Panc1 (cell line): ENCODE measurements at regions not wholly inside any gene's neighbourhood (a gene's known extent, or its start where the extent isn't known, plus 50 kb on each side); places are given as distances from the start of the nearest gene placed in this dataset.

ENCODE experiments used
- POLR2AphosphoS5 ChIP-seq: IDR thresholded peaks from 2 replicates; pipeline ENCODE4 v1.6.1; 2012; ENCODE audit warnings: mild to moderate bottlenecking, low read depth, low read length, moderate library complexity
- SIN3A ChIP-seq: IDR thresholded peaks from 2 replicates; pipeline ENCODE4 v1.6.1; 2012; ENCODE audit warnings: low read depth, mild to moderate bottlenecking, low read length, moderate library complexity, borderline replicate concordance; ENCODE audit not compliant: insufficient read depth
- TF ChIP-seq, protein P1 (sequence below): fragments of 450-650 bp; IDR thresholded peaks from 2 replicates; pipeline ENCODE4 v1.5.1; 2017; ENCODE audit warnings: mild to moderate bottlenecking
- TF ChIP-seq, protein P2 (sequence below), 2 experiments: IDR thresholded peaks; 2 replicates each; pipeline ENCODE4 v1.6.1; 2011 to 2012; ENCODE audit warnings: low read depth in 2 of 2, control low read depth in 1 of 2, low read length in 1 of 2, mild to moderate bottlenecking in 1 of 2, moderate library complexity in 1 of 2; ENCODE audit not compliant: insufficient read depth in 1 of 2

- TF ChIP-seq, protein P1, sequence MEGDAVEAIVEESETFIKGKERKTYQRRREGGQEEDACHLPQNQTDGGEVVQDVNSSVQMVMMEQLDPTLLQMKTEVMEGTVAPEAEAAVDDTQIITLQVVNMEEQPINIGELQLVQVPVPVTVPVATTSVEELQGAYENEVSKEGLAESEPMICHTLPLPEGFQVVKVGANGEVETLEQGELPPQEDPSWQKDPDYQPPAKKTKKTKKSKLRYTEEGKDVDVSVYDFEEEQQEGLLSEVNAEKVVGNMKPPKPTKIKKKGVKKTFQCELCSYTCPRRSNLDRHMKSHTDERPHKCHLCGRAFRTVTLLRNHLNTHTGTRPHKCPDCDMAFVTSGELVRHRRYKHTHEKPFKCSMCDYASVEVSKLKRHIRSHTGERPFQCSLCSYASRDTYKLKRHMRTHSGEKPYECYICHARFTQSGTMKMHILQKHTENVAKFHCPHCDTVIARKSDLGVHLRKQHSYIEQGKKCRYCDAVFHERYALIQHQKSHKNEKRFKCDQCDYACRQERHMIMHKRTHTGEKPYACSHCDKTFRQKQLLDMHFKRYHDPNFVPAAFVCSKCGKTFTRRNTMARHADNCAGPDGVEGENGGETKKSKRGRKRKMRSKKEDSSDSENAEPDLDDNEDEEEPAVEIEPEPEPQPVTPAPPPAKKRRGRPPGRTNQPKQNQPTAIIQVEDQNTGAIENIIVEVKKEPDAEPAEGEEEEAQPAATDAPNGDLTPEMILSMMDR = no peak
- TF ChIP-seq SIN3A = no peak
- no peak for TF ChIP-seq POLR2AphosphoS5
- TF ChIP-seq, protein P2, sequence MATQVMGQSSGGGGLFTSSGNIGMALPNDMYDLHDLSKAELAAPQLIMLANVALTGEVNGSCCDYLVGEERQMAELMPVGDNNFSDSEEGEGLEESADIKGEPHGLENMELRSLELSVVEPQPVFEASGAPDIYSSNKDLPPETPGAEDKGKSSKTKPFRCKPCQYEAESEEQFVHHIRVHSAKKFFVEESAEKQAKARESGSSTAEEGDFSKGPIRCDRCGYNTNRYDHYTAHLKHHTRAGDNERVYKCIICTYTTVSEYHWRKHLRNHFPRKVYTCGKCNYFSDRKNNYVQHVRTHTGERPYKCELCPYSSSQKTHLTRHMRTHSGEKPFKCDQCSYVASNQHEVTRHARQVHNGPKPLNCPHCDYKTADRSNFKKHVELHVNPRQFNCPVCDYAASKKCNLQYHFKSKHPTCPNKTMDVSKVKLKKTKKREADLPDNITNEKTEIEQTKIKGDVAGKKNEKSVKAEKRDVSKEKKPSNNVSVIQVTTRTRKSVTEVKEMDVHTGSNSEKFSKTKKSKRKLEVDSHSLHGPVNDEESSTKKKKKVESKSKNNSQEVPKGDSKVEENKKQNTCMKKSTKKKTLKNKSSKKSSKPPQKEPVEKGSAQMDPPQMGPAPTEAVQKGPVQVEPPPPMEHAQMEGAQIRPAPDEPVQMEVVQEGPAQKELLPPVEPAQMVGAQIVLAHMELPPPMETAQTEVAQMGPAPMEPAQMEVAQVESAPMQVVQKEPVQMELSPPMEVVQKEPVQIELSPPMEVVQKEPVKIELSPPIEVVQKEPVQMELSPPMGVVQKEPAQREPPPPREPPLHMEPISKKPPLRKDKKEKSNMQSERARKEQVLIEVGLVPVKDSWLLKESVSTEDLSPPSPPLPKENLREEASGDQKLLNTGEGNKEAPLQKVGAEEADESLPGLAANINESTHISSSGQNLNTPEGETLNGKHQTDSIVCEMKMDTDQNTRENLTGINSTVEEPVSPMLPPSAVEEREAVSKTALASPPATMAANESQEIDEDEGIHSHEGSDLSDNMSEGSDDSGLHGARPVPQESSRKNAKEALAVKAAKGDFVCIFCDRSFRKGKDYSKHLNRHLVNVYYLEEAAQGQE (IDR thresholded peaks at IDR 0.05; ENCODE audit: insufficient read depth in 1 of 2, low read depth in 2 of 2, low read length in 1 of 2) = no peak
Observed at GRCh38 chr4:42718336-42718735, 61.4 kb upstream of the ATP8A1 start.
